GM10248 (cell line): ENCODE measurements at regions not wholly inside any gene's neighbourhood (a gene's known extent, or its start where the extent isn't known, plus 50 kb on each side); places are given as distances from the start of the nearest gene placed in this dataset.
"Not testable (repeated sequence)": the region's sequence is repeated elsewhere in the genome, so short reads cannot be mapped to it uniquely, and the experiment has no call there.

Source experiments
- CTCF ChIA-PET: fragments of 300-600 bp; sonication (Branson Sonifier 250); formaldehyde crosslinking; extraction: SDS; loops from one replicate; lab custom pipeline; 2021; ENCODE audit warnings: antibody characterized with exemption; lab: Yijun Ruan, JAX
- POLR2A ChIA-PET: fragments of 350-650 bp; sonication (Branson Sonifier 250); formaldehyde crosslinking; extraction: SDS; loops from one replicate; lab custom pipeline; 2020; ENCODE audit warnings: antibody characterized with exemption; lab: Yijun Ruan, JAX
- DNase-seq: peaks from one replicate; pipeline ENCODE4 v3.0.0; 2012; ENCODE audit errors: extremely low spot score
- TF ChIP-seq, protein P1 (sequence below): IDR thresholded peaks from 2 replicates; pipeline ENCODE4 v1.5.1; 2012; ENCODE audit warnings: mild to moderate bottlenecking, low read depth; ENCODE audit errors: extremely low read depth, missing control alignments, control extremely low read depth

DNA sequence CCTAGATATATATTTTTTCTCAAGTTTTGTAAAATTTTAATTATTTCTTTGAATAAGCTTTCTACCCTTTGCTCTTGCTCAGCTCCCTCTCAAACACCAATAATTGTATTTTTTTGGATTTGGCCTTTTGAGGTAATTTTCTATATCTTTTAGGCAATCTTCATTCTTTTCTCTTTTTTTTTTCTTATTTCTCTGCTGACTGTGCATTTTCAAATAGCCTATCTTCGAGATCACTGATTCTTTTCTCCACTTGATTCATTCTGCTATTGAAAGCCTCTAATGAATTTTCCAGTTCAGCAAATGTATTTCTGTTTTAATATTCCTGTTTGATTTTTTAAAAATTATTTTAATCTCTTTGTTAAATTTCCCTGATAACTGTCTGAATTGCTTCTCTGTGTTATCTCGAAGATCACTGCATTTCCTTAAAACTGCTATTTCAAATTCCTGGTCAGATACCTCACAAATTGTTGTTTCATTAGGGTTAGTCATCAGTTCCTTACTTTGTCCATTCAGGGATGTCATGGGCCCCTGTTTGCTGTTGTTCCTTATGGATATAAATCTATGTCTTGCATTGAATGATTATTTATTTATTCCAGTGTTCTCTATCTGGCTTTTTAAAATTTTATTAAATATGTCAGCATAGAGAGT is 100.1 kb upstream of the UNC5B start:
- ChIA-PET CTCF (interaction anchor here (1.2 kb wide), 1 partner anchor 9 kb away, joined by 3 read pairs; no protein-coding TSS in a partner anchor), POLR2A (no interaction called here)
- no peak for DNase-seq
- TF ChIP-seq, protein P1, sequence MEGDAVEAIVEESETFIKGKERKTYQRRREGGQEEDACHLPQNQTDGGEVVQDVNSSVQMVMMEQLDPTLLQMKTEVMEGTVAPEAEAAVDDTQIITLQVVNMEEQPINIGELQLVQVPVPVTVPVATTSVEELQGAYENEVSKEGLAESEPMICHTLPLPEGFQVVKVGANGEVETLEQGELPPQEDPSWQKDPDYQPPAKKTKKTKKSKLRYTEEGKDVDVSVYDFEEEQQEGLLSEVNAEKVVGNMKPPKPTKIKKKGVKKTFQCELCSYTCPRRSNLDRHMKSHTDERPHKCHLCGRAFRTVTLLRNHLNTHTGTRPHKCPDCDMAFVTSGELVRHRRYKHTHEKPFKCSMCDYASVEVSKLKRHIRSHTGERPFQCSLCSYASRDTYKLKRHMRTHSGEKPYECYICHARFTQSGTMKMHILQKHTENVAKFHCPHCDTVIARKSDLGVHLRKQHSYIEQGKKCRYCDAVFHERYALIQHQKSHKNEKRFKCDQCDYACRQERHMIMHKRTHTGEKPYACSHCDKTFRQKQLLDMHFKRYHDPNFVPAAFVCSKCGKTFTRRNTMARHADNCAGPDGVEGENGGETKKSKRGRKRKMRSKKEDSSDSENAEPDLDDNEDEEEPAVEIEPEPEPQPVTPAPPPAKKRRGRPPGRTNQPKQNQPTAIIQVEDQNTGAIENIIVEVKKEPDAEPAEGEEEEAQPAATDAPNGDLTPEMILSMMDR, result no peak

DNA sequence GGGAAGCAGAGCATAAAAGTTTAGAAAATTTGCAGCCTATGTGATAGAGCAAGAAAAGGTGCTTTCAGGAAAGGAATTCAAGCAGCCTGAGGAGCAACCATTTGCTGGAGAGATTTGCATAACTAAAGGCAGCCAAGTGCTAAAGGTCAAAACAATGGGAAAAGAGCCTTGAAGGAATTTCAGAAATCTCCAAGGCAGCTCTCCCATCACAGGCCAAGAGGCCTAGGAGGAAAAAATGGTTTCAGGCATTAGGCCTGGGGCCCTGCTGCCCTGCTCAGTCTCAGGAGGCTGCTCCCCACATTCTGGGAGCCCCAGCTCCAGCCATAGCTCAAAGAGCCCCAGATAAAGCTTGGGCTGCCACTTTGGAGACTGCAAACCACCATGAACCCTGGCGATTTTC is 95.9 kb upstream of the UNC5B start:
- DNase-seq, result no peak
- CTCF ChIA-PET, result no interaction called here
- POLR2A ChIA-PET, result no interaction called here
- TF ChIP-seq, protein P1, result no peak

DNA sequence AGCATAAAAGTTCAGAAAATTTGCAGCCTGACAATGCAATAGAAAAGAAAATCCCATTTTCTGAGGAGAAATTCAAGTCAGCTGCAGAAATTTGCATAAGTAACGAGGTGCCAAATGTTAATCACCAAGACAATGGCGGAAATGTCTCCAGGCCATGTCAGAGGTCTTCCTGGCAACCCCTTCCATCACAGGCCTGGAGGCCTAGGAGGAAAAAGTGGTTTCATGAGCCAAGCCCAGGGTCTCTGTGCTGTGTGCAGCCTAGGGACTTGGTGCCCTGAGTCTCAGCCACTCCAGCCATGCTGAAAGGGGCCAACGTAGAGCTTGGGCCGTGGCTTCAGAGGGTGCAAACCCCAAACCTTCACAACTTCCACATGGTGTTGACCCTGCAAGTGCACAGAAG is 94.8 kb upstream of the UNC5B start:
- POLR2A ChIA-PET, DNase-seq, CTCF ChIA-PET: not testable (repeated sequence)

DNA sequence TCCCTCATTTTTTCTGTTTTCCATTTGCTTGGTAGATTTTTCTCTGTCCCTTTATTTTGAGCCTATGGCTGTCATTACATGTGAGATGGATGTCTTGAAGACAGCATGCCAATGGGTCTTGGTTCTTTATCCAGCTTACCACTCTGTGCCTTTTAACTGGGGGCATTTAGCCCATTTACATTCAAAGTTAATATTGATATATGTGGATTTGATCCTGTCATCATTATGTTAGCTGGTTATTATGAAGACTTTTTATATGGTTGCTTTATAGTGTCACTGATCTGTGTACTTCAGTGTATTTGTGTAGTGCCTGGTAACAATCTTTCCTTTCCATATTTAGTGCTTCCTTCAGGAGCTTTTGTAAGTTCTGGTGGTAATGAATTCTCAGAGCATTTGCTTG is 89.3 kb upstream of the UNC5B start:
- TF ChIP-seq, protein P1, result no peak
- ChIA-PET CTCF (no interaction called here), POLR2A (no interaction called here)
- DNase-seq, result no peak

DNA sequence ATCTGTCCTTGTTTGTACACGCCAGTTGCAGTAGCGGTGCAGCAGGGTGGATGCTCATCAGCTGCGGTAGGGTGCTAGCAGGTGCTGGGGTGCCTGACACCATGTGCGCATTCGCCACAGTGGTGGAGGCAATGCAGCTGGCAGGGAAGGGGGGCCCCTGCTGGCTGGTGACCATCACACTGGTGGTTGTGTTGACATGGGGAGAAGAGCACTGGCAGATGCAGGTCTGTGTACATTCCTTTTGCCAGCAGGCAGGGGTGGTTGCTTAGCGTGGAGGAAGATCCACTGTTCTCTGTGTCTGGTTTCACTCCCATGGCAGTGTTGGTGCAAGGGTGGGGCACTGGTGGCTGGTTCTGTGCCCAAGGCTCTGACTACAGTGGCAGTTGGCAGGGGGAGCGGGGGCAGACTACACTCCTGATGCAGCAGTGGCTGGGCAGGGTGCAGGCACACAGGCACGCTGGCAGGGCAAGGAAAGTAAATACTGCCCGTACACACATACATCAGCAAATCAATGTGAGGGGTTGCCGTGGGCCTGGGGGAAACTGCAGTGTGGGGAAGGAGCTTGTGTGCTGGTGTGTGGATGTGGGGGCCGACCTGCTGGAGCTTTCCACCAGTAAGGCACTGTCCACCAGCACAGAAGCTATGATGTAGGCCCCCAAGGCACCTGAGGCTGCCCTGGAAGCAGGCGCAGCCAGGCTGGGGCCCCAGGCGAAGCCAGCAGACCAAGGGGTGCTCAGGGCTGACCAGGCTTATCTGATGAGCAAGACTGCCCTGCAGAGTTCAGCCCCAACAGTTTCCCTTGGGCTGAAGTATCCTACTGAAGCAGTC is 87.2 kb upstream of the UNC5B start:
- ChIA-PET POLR2A (no interaction called here), CTCF (interaction anchor here (1.2 kb wide), 1 partner anchor 28 kb away, joined by 3 read pairs; no protein-coding TSS in a partner anchor)
- no peak for DNase-seq
- TF ChIP-seq, protein P1, result no peak

DNA sequence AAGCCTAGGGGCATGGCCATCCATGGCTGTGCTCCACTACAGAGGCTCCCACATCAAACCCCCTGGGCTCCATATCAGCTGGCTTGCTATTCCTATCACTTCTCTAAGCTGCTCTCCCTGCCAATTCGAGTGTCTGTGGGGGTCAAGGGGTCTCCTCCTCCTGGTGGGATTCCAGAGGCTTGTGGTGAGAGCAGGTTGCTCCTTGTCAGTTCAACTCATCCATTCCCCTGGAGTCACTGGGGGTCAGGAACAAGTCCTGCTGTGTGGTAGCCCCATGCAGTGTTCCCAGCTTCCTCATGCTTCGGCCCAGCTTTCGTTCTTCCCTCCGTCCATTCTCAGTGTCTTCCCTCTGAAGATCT is 86.6 kb upstream of the UNC5B start:
- TF ChIP-seq, protein P1, result no peak
- ChIA-PET CTCF (interaction anchor here (1.2 kb wide), 1 partner anchor 29 kb away, joined by 3 read pairs; no protein-coding TSS in a partner anchor), POLR2A (no interaction called here)
- DNase-seq, result no peak

DNA sequence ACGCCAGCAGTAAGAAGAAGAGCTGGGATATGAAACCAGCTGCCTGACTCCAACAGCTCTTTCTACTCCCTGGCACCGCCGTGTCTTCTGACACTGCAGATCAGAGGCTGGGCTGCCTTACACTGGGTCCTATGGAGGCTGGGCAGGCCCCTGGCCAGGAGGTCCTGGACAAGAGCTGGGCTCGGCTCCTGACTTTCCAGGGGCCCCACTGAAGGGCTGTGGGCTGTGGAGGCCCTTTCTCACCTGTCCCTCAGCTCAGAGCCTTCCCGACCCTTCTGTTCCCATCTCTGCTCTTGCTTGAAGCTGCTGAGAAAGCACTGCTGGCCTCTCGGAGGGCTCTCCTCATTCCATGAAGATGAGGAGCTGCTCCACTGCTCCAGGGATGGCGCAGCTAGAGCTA is 85.9 kb upstream of the UNC5B start:
- DNase-seq, result no peak
- TF ChIP-seq, protein P1, result no peak
- ChIA-PET POLR2A (no interaction called here), CTCF (interaction anchor here (1.2 kb wide), 1 partner anchor 30 kb away, joined by 3 read pairs; no protein-coding TSS in a partner anchor)
